ENCODE measurements at regions not wholly inside any gene's neighbourhood (a gene's known extent, or its start where the extent isn't known, plus 50 kb on each side); places are given as distances from the start of the nearest gene placed in this dataset.

DNA sequence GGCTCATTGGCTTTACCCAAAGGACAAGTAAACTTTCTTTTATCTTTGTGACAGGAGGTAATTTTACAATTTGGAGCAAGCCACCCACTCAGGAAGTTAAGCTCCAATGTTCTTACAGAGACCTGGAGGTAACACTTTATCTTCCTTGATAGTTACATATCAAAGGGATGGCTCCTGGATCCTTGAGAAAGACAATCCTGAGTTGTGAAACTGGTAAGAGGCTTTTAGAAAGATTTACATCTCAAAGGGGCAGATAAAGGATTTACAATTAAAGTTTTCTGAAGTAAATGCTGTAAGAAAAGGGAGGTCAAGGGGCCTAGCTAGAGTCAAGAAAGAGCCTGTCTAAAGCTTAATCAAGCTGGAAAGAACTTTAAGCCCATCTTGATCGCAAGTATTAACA lies 124.4 kb upstream of the ZNF804B start:
- H3K36me3 ChIP-seq (ENCODE audit: control insufficient read depth in 2 of 2, extremely low read depth in 1 of 2, insufficient read depth in 2 of 2, low read length in 2 of 2) = no peaks in the 10 kb centered on the region
- no peak overlapping the region for H3K9ac ChIP-seq (ENCODE audit: control insufficient read depth, extremely low read depth, insufficient read depth, low read length)
- no peak overlapping the region for H3K4me2 ChIP-seq (ENCODE audit: control insufficient read depth, extremely low read depth, insufficient read depth, low read depth, low read length)
- H3K79me2 ChIP-seq (ENCODE audit: control insufficient read depth, insufficient read depth, low read length) = no peaks in the 10 kb centered on the region
- no peak overlapping the region for H3K27ac ChIP-seq (ENCODE audit: control insufficient read depth, insufficient read depth, low read length)
- no peak overlapping the region for H3K4me3 ChIP-seq (ENCODE audit: control insufficient read depth in 2 of 3, extremely low read depth in 1 of 3, insufficient read depth in 2 of 3, low read depth in 1 of 3, low read length in 3 of 3)
- FAIRE-seq (no peak), DNase-seq (ENCODE audit: low read depth, low spot score) (no peak)
- dilution Hi-C loops (cut with MboI; ENCODE audit: extremely low pct_ligation_motif_present, low sequenced_read_pairs) = no loop called here
- no peaks in the 10 kb centered on the region for H4K20me1 ChIP-seq (ENCODE audit: control insufficient read depth, extremely low read depth, insufficient read depth, low read length)
- no peaks in the 10 kb centered on the region for H3K9me3 ChIP-seq (ENCODE audit: control insufficient read depth, low read depth, low read length)
- no peaks in the 10 kb centered on the region for H3K4me1 ChIP-seq (ENCODE audit: control insufficient read depth, extremely low read depth, insufficient read depth, low read length)
- no peaks in the 10 kb centered on the region for H3K9me1 ChIP-seq (ENCODE audit: control insufficient read depth, extremely low read depth, insufficient read depth, low read length)
- no peak overlapping the region for H2AFZ ChIP-seq (ENCODE audit: control insufficient read depth, low read length)
- no peaks in the 10 kb centered on the region for H3K27me3 ChIP-seq (ENCODE audit: control insufficient read depth, extremely low read depth, insufficient read depth, low read length)
- TF ChIP-seq CTCF (optimal IDR thresholded peaks at IDR 0.05 in 1 of 3, IDR thresholded peaks at IDR 0.05 in 1 of 3, conservative IDR thresholded peaks at IDR 0.05 in 1 of 3; ENCODE audit: extremely low read depth in 1 of 3, insufficient read depth in 2 of 3, low read length in 3 of 3) (no peak), EZH2 (IDR thresholded peaks at IDR 0.05; ENCODE audit: low read length) (no peak)

- Histone ChIP-seq H3K4me1 (ENCODE audit: control insufficient read depth, extremely low read depth, insufficient read depth, low read length) (no peaks in the 10 kb centered on the region), H3K79me2 (ENCODE audit: control insufficient read depth, insufficient read depth, low read length) (no peaks in the 10 kb centered on the region), H3K9me1 (ENCODE audit: control insufficient read depth, extremely low read depth, insufficient read depth, low read length) (no peaks in the 10 kb centered on the region), H3K9ac (ENCODE audit: control insufficient read depth, extremely low read depth, insufficient read depth, low read length) (no peak overlapping the region), H3K27me3 (ENCODE audit: control insufficient read depth, extremely low read depth, insufficient read depth, low read length) (no peaks in the 10 kb centered on the region), H2AFZ (ENCODE audit: control insufficient read depth, low read length) (no peak overlapping the region), H4K20me1 (ENCODE audit: control insufficient read depth, extremely low read depth, insufficient read depth, low read length) (no peaks in the 10 kb centered on the region), H3K27ac (ENCODE audit: control insufficient read depth, insufficient read depth, low read length) (no peak overlapping the region), H3K36me3 (ENCODE audit: control insufficient read depth in 2 of 2, extremely low read depth in 1 of 2, insufficient read depth in 2 of 2, low read length in 2 of 2) (no peaks in the 10 kb centered on the region), H3K4me3 (ENCODE audit: control insufficient read depth in 2 of 3, extremely low read depth in 1 of 3, insufficient read depth in 2 of 3, low read depth in 1 of 3, low read length in 3 of 3) (no peak overlapping the region), H3K9me3 (ENCODE audit: control insufficient read depth, low read depth, low read length) (no peaks in the 10 kb centered on the region), H3K4me2 (ENCODE audit: control insufficient read depth, extremely low read depth, insufficient read depth, low read depth, low read length) (no peak overlapping the region)
- dilution Hi-C loops (cut with MboI; ENCODE audit: extremely low pct_ligation_motif_present, low sequenced_read_pairs) = no loop called here
- FAIRE-seq = no peak
- no peak for DNase-seq (ENCODE audit: low read depth, low spot score)
- TF ChIP-seq CTCF (optimal IDR thresholded peaks at IDR 0.05 in 1 of 3, IDR thresholded peaks at IDR 0.05 in 1 of 3, conservative IDR thresholded peaks at IDR 0.05 in 1 of 3; ENCODE audit: extremely low read depth in 1 of 3, insufficient read depth in 2 of 3, low read length in 3 of 3) (no peak), EZH2 (IDR thresholded peaks at IDR 0.05; ENCODE audit: low read length) (no peak)
Measured at GRCh38 chr7:88629559-88629958, 129.9 kb upstream of the ZNF804B start.
